ENCODE measurements at regions not wholly inside any gene's neighbourhood (a gene's known extent, or its start where the extent isn't known, plus 50 kb on each side); places are given as distances from the start of the nearest gene placed in this dataset.

DNA sequence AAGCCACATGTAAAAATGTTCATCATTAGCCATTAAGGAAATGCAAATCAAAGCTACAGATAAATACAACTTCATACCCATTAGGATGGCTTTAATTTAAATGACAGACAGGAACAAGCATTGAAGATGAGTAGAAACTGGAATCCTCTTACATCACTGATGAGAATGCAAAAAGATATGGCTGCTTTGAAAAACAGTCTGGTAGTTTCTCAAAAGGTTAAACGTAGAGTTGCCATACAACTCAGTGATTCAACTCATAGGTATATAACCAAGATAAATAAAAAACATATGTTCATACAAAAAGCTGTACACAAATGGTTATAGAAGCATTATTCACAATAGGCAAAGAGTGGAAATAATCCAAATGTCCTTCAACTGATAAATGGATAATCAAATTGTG is 228.8 kb upstream of the ZNF462 start:
- TF ChIP-seq EZH2 (IDR thresholded peaks at IDR 0.05; ENCODE audit: insufficient read depth, poor library complexity, severe bottlenecking), result no peak
- TF ChIP-seq EZH2phosphoT487 (IDR thresholded peaks at IDR 0.05; ENCODE audit: insufficient read depth, low read depth), result no peak
